OCI-LY1 (cell line): ENCODE measurements at regions not wholly inside any gene's neighbourhood (a gene's known extent, or its start where the extent isn't known, plus 50 kb on each side); places are given as distances from the start of the nearest gene placed in this dataset.

Experiments
- H2AFZ ChIP-seq: fragments of 200-600 bp; sonication (generic), shearing (Covaris generic); 2 replicates; pipeline ENCODE4 v1.6.0; 2014; ENCODE audit warnings: antibody characterized with exemption, mild to moderate bottlenecking, low read length
- H3F3A ChIP-seq: fragments of 200-600 bp; sonication (generic), shearing (Covaris generic); 2 replicates; pipeline ENCODE4 v1.6.0; 2014; ENCODE audit warnings: mild to moderate bottlenecking, antibody characterized with exemption, low read length, moderate library complexity; ENCODE audit not compliant: insufficient read depth
- H3K27ac ChIP-seq: fragments of 200-600 bp; sonication (generic); 2 replicates; pipeline ENCODE4 v1.5.1; 2014; ENCODE audit warnings: low read length, mixed run types, mild to moderate bottlenecking, low read depth; ENCODE audit not compliant: poor library complexity, severe bottlenecking
- H3K27me3 ChIP-seq: fragments of 200-600 bp; sonication (generic); 2 replicates; pipeline ENCODE4 v1.6.0; 2014; ENCODE audit warnings: antibody characterized with exemption, mild to moderate bottlenecking, low read length, moderate library complexity; ENCODE audit not compliant: insufficient read depth
- H3K36me3 ChIP-seq: fragments of 200-600 bp; sonication (generic); 2 replicates; pipeline ENCODE4 v1.6.1; 2014; ENCODE audit warnings: mild to moderate bottlenecking, antibody characterized with exemption, low read length, moderate library complexity, mixed read lengths; ENCODE audit not compliant: insufficient read depth
- H3K4me1 ChIP-seq: fragments of 200-600 bp; sonication (generic); 2 replicates; pipeline ENCODE4 v1.5.1; 2014; ENCODE audit warnings: mild to moderate bottlenecking, low read length, moderate library complexity; ENCODE audit not compliant: insufficient read depth, severe bottlenecking
- H3K4me2 ChIP-seq: fragments of 200-600 bp; sonication (generic), shearing (Covaris generic); 2 replicates; pipeline ENCODE4 v1.6.1; 2014; ENCODE audit warnings: low read length
- H3K4me3 ChIP-seq: fragments of 200-600 bp; sonication (generic); 2 replicates; pipeline ENCODE4 v1.5.1; 2014; ENCODE audit warnings: low read length, low read depth, mild to moderate bottlenecking, mixed read lengths; ENCODE audit not compliant: poor library complexity, severe bottlenecking
- H3K79me2 ChIP-seq: fragments of 200-600 bp; shearing (Covaris generic); 2 replicates; pipeline ENCODE4 v1.6.1; 2016; ENCODE audit warnings: mixed run types, low read length, mixed read lengths; ENCODE audit not compliant: insufficient read depth
- H3K9ac ChIP-seq: fragments of 200-600 bp; sonication (generic), shearing (Covaris generic); 2 replicates; pipeline ENCODE4 v1.6.1; 2014; ENCODE audit warnings: mild to moderate bottlenecking, low read length, mixed read lengths
- H3K9me2 ChIP-seq: fragments of 200-600 bp; sonication (generic), shearing (Covaris generic); 2 replicates; pipeline ENCODE4 v1.6.1; 2014; ENCODE audit warnings: low read depth, mild to moderate bottlenecking, low read length, mixed read lengths
- H3K9me3 ChIP-seq: fragments of 200-600 bp; shearing (Covaris generic); 2 replicates; pipeline ENCODE4 v1.6.1; 2014; ENCODE audit warnings: low read length, mixed read lengths
- H4K20me1 ChIP-seq: fragments of 200-600 bp; sonication (generic), shearing (Covaris generic); 2 replicates; pipeline ENCODE4 v1.6.0; 2016; ENCODE audit warnings: mild to moderate bottlenecking, low read length; ENCODE audit not compliant: insufficient read depth
- CTCF ChIP-seq: fragments of 200-600 bp; sonication (generic), shearing (Covaris generic); IDR thresholded peaks from 2 replicates; pipeline ENCODE4 v1.5.1; 2017; ENCODE audit warnings: mild to moderate bottlenecking, antibody characterized with exemption, low read length, moderate library complexity, mixed read lengths
- EZH2 ChIP-seq: fragments of 200-600 bp; sonication (generic), shearing (Covaris generic); IDR thresholded peaks from 2 replicates; pipeline ENCODE4 v1.8.0; 2017; ENCODE audit warnings: borderline replicate concordance, mixed run types, mild to moderate bottlenecking, antibody characterized with exemption, low read length, moderate library complexity, mixed read lengths

DNA sequence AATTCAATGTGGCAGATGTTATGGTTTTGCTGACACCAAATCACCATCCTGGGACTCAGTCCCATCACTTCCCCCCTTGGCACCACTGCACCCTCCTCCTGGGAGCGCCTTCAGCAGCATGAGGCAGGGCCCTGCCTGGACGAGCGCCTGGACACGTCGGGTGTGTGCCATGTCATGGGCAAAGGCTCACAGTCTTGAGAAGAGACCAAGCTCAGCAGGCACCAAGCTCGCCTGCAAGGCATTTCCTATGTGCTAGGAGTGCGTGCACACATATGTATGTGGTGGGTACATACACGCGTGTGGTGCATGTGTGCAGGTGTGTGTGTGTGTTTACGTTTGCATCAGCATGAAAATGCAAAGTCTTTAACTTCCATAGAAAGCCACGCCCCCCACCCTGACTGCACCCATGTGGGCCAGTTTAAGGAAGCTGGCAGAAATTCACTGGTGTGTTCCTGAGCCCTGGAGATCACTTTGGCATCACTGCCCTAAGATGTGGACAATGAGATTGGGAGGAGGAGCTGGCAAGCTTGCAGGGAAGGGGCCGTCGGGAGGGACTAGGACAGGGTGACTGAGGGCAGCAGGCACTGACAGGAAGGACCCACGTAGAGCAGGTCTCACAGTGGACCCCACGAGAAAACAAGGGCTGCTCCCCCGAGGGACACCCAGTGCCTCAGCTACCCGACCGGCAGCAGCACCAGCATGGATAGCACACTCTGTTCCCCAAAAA is 169.9 kb upstream of the PPP2R2D start:
- Histone ChIP-seq H3K27me3 (no peaks in the 10 kb centered on the region), H3K4me2 (no peak overlapping the region), H3F3A (no peaks in the 10 kb centered on the region), H3K9me2 (no peaks in the 10 kb centered on the region), H3K4me3 (no peak overlapping the region), H3K79me2 (no peaks in the 10 kb centered on the region), H2AFZ (no peak overlapping the region), H3K27ac (no peak overlapping the region), H3K9me3 (no peaks in the 10 kb centered on the region), H4K20me1 (no peaks in the 10 kb centered on the region), H3K9ac (no peak overlapping the region), H3K36me3 (no peaks in the 10 kb centered on the region), H3K4me1 (no peaks in the 10 kb centered on the region)
- TF ChIP-seq CTCF (no peak), EZH2 (no peak)

DNA sequence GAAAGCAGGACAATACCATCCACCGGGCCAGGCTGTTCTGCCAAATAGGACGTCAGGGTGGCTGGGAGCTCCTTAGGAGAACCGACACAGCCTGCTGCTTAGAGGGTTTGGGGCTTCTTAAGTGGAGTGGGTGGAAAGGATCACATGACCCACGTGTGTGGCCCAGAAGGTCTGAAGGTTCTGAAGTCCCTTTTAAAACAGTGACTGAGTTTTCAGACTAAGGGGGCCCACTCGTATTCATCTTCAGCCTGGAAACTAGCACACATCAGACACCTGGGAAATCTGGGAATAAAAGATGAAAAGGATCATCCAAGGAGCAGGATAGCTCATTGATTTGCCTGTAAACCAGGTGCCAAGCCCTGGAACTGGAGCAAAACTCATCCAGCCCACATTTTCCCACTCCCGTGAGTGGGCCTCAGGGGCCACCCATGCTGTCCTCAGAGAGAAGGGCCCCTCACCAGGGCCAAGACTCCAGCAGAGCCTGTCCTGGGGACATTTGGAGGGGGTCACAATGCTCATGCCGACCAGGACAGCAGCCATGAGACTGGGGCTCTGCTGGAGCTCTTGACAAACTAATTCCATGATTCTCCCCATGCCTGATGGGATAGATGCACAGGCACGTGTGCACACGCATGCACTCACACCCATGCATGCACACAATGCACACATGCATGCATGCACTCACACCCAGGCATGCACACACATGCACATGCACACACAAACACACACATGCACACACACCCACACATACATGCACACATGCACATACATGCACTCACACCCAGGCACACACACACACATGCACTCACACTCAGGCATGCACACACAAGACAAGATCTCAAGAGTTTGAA is 168.8 kb upstream of the PPP2R2D start:
- TF ChIP-seq CTCF (no peak), EZH2 (no peak)

GRCh38 chr10:131732631-131733127 is 168.1 kb upstream of the PPP2R2D start:
- H2AFZ ChIP-seq, result no peak overlapping the region
- no peaks in the 10 kb centered on the region for H3K4me1 ChIP-seq
- H3K9me2 ChIP-seq, result no peaks in the 10 kb centered on the region
- no peaks in the 10 kb centered on the region for H4K20me1 ChIP-seq
- TF ChIP-seq CTCF (no peak), EZH2 (no peak)
- no peaks in the 10 kb centered on the region for H3F3A ChIP-seq
- H3K36me3 ChIP-seq, result no peaks in the 10 kb centered on the region
- H3K27me3 ChIP-seq, result no peaks in the 10 kb centered on the region
- H3K27ac ChIP-seq, result no peak overlapping the region
- H3K4me2 ChIP-seq, result no peak overlapping the region
- H3K4me3 ChIP-seq, result no peak overlapping the region
- no peaks in the 10 kb centered on the region for H3K79me2 ChIP-seq
- H3K9ac ChIP-seq, result no peak overlapping the region
- H3K9me3 ChIP-seq, result no peaks in the 10 kb centered on the region

More for the DNA sequence above, 168.8 kb upstream of the PPP2R2D start:
- H3K36me3 ChIP-seq, result no peaks in the 10 kb centered on the region
- H3K9me2 ChIP-seq, result no peaks in the 10 kb centered on the region
- no peak overlapping the region for H2AFZ ChIP-seq
- H3K27ac ChIP-seq, result no peak overlapping the region
- no peak overlapping the region for H3K4me3 ChIP-seq
- H3K27me3 ChIP-seq, result no peaks in the 10 kb centered on the region
- no peaks in the 10 kb centered on the region for H3K9me3 ChIP-seq
- no peak overlapping the region for H3K4me2 ChIP-seq
- H3K4me1 ChIP-seq, result no peaks in the 10 kb centered on the region
- H3K9ac ChIP-seq, result no peak overlapping the region
- H4K20me1 ChIP-seq, result no peaks in the 10 kb centered on the region
- no peaks in the 10 kb centered on the region for H3F3A ChIP-seq
- H3K79me2 ChIP-seq, result no peaks in the 10 kb centered on the region
